PC-3 (cell line): ENCODE measurements at regions not wholly inside any gene's neighbourhood (a gene's known extent, or its start where the extent isn't known, plus 50 kb on each side); places are given as distances from the start of the nearest gene placed in this dataset.

ENCODE experiments used
- ATAC-seq: fragments of 200-7000 bp; cut with Tn5 transposase; 2 replicates; pipeline ENCODE4 v1.9.1; 2020; ENCODE audit warnings: mild to moderate bottlenecking, moderate library complexity
- BruUV-seq: library from RNA; stranded (reverse); fragments of 400-500 nt; replicated peaks from 2 replicates; lab custom pipeline; 2021; lab: Mats Ljungman, UMichigan
- CTCF ChIA-PET: fragments of 300-600 bp; sonication (Branson Sonifier 250); formaldehyde crosslinking; loops from one replicate; lab custom pipeline; 2022; ENCODE audit warnings: antibody characterized with exemption; lab: Charles Lee
- POLR2A ChIA-PET: fragments of 300-600 bp; sonication (Branson Sonifier 250); formaldehyde crosslinking; loops from one replicate; lab custom pipeline; 2022; ENCODE audit warnings: antibody characterized with exemption; ENCODE audit not compliant: unreplicated experiment; lab: Charles Lee
- DNase-seq: peaks from one replicate; pipeline ENCODE4 v3.0.0-alpha.2; 2015
- H2AFZ ChIP-seq: fragments of 300-600 bp; sonication (generic); 2 replicates; pipeline ENCODE4 v1.6.0; 2016; ENCODE audit warnings: antibody characterized with exemption, low read length
- H3F3A ChIP-seq: fragments of 300-600 bp; sonication (generic); one replicate; pipeline ENCODE4 v1.6.0; 2017; ENCODE audit warnings: antibody characterized with exemption, low read length, control low read depth, mild to moderate bottlenecking; ENCODE audit not compliant: unreplicated experiment
- H3K27ac ChIP-seq: fragments of 300-600 bp; sonication (generic); 2 replicates; pipeline ENCODE4 v1.5.1; 2016; ENCODE audit warnings: mild to moderate bottlenecking, low read length
- H3K27me3 ChIP-seq: fragments of 300-600 bp; sonication (generic); 2 replicates; pipeline ENCODE4 v1.6.1; 2016; ENCODE audit warnings: low read length, mixed read lengths
- H3K36me3 ChIP-seq: fragments of 300-600 bp; sonication (generic); 2 replicates; pipeline ENCODE4 v1.6.1; 2016; ENCODE audit warnings: low read depth, mixed run types, low read length, mixed read lengths
- H3K4me1 ChIP-seq: fragments of 300-600 bp; sonication (generic); 2 replicates; pipeline ENCODE4 v1.5.1; 2016; ENCODE audit warnings: low read length; ENCODE audit not compliant: insufficient read depth
- H3K4me2 ChIP-seq: fragments of 300-600 bp; sonication (generic); 2 replicates; pipeline ENCODE4 v1.6.0; 2016; ENCODE audit warnings: low read length
- H3K4me3 ChIP-seq: fragments of 300-600 bp; sonication (generic); 2 replicates; pipeline ENCODE4 v1.5.1; 2016; ENCODE audit warnings: mild to moderate bottlenecking, low read length, mixed read lengths
- H3K79me2 ChIP-seq: fragments of 300-600 bp; sonication (generic); 2 replicates; pipeline ENCODE4 v1.6.1; 2017; ENCODE audit warnings: low read length, mixed read lengths
- H3K9ac ChIP-seq: fragments of 300-600 bp; sonication (generic); 2 replicates; pipeline ENCODE4 v1.6.0; 2016; ENCODE audit warnings: mild to moderate bottlenecking, low read length
- H3K9me2 ChIP-seq: fragments of 300-600 bp; sonication (generic); replicated peaks from 2 replicates; pipeline ENCODE4 v1.6.1; 2016; ENCODE audit warnings: mixed run types, low read length, mixed read lengths
- H3K9me3 ChIP-seq: fragments of 300-600 bp; sonication (generic); 2 replicates; pipeline ENCODE4 v1.6.1; 2016; ENCODE audit warnings: low read length, mixed read lengths
- H4K20me1 ChIP-seq: fragments of 300-600 bp; sonication (generic); 2 replicates; pipeline ENCODE4 v1.6.1; 2016; ENCODE audit warnings: low read length, mixed read lengths
- CTCF ChIP-seq: fragments of 300-600 bp; sonication (generic); conservative IDR thresholded peaks from 2 replicates; pipeline ENCODE4 v1.5.1; 2017; ENCODE audit warnings: antibody characterized with exemption, low read depth, mild to moderate bottlenecking, low read length
- EZH2 ChIP-seq: fragments of 300-600 bp; sonication (generic); IDR thresholded peaks from one replicate; pipeline ENCODE4 v1.6.1; 2017; ENCODE audit warnings: antibody characterized with exemption, mild to moderate bottlenecking, low read length; ENCODE audit not compliant: unreplicated experiment
- EZH2phosphoT487 ChIP-seq: fragments of 300-600 bp; sonication (generic); IDR thresholded peaks from 2 replicates; pipeline ENCODE4 v1.6.1; 2018; ENCODE audit warnings: mild to moderate bottlenecking, antibody characterized with exemption, low read length, borderline replicate concordance
- intact Hi-C: fragments of 100-400 bp; cut with micrococcal nuclease; formaldehyde crosslinking; loops from 2 replicates; pipeline ENCODE4 v1.9.0; 2023

GRCh38 chr18:60555625-60556024, 183.1 kb upstream of the MC4R start:
- H2AFZ ChIP-seq, result no peak overlapping the region
- H3K79me2 ChIP-seq, result no peaks in the 10 kb centered on the region
- H3K9me3 ChIP-seq, result no peaks in the 10 kb centered on the region
- no peak overlapping the region for H3K27ac ChIP-seq
- intact Hi-C loops, result no loop called here
- ATAC-seq (no peak), DNase-seq (no peak)
- H3K36me3 ChIP-seq, result no peaks in the 10 kb centered on the region
- H3K4me2 ChIP-seq, result no peak overlapping the region
- no peaks in the 10 kb centered on the region for H3K4me1 ChIP-seq
- no peaks in the 10 kb centered on the region for H3K27me3 ChIP-seq
- H3K9ac ChIP-seq, result no peak overlapping the region
- no peak overlapping the region for H3K4me3 ChIP-seq
- BruUV-seq, result no TSS peak
- H3F3A ChIP-seq, result no peaks in the 10 kb centered on the region
- ChIA-PET CTCF (interaction anchor here (0.6 kb wide), 1 partner anchor 570 kb away, joined by 3 read pairs; no protein-coding TSS in a partner anchor), POLR2A (no interaction called here)
- TF ChIP-seq EZH2 (no peak), CTCF (no peak), EZH2phosphoT487 (no peak)
- no peaks in the 10 kb centered on the region for H4K20me1 ChIP-seq
- H3K9me2 ChIP-seq, result no peaks in the 10 kb centered on the region

GRCh38 chr18:60556326-60556725, 183.8 kb upstream of the MC4R start:
- Histone ChIP-seq H3K79me2 (no peaks in the 10 kb centered on the region), H3K9me2 (no peaks in the 10 kb centered on the region), H3K27ac (no peak overlapping the region), H3K9ac (no peak overlapping the region), H3K4me3 (no peak overlapping the region), H3K4me2 (no peak overlapping the region), H3K27me3 (no peaks in the 10 kb centered on the region), H3K4me1 (no peaks in the 10 kb centered on the region), H3K9me3 (no peaks in the 10 kb centered on the region), H3F3A (no peaks in the 10 kb centered on the region), H2AFZ (no peak overlapping the region), H4K20me1 (no peaks in the 10 kb centered on the region), H3K36me3 (no peaks in the 10 kb centered on the region)
- CTCF ChIA-PET, result interaction anchor here (0.6 kb wide), 1 partner anchor 571 kb away, joined by 3 read pairs; no protein-coding TSS in a partner anchor
- no peak for ATAC-seq
- no peak for DNase-seq
- BruUV-seq, result no TSS peak
- POLR2A ChIA-PET, result no interaction called here
- intact Hi-C loops, result no loop called here
- TF ChIP-seq EZH2 (no peak), CTCF (no peak), EZH2phosphoT487 (no peak)

- H3K4me1 ChIP-seq, result no peaks in the 10 kb centered on the region
- H3K4me3 ChIP-seq, result no peak overlapping the region
- H3K27me3 ChIP-seq, result no peaks in the 10 kb centered on the region
- H3K9ac ChIP-seq, result no peak overlapping the region
- BruUV-seq, result no TSS peak
- H3K27ac ChIP-seq, result no peak overlapping the region
- no peak for DNase-seq
- H3K36me3 ChIP-seq, result no peaks in the 10 kb centered on the region
- TF ChIP-seq CTCF (no peak), EZH2phosphoT487 (no peak), EZH2 (no peak)
- POLR2A ChIA-PET, result no interaction called here
- intact Hi-C loops, result no loop called here
- CTCF ChIA-PET, result no interaction called here
- H4K20me1 ChIP-seq, result no peaks in the 10 kb centered on the region
- H3K4me2 ChIP-seq, result no peak overlapping the region
- no peaks in the 10 kb centered on the region for H3F3A ChIP-seq
- no peaks in the 10 kb centered on the region for H3K79me2 ChIP-seq
- H2AFZ ChIP-seq, result no peak overlapping the region
- no peaks in the 10 kb centered on the region for H3K9me3 ChIP-seq
- no peak for ATAC-seq
- no peaks in the 10 kb centered on the region for H3K9me2 ChIP-seq
Observed at GRCh38 chr18:60560071-60560470, 187.5 kb upstream of the MC4R start.
